ENCODE measurements at regions not wholly inside any gene's neighbourhood (a gene's known extent, or its start where the extent isn't known, plus 50 kb on each side); places are given as distances from the start of the nearest gene placed in this dataset.

- TF ChIP-seq CTCF (IDR thresholded peaks at IDR 0.05) (no peak), EP300 (IDR thresholded peaks at IDR 0.05) (no peak)
These were observed 181.6 kb upstream of the CHST9 start for GRCh38 chr18:27366665-27367064.
